Stomach (tissue), 8 donors: ENCODE measurements at regions not wholly inside any gene's neighbourhood (a gene's known extent, or its start where the extent isn't known, plus 50 kb on each side); places are given as distances from the start of the nearest gene placed in this dataset.

Source experiments
- DNase-seq, 2 donors: peaks; one replicate each; pipeline versions ENCODE4 v3.0.0 to v3.0.0-alpha.2; 2013 to 2019
- H3K27ac ChIP-seq, 5 donors: fragments of 200-600 bp in 4 of 5; sonication (generic) in 4 of 5; one replicate each; pipeline ENCODE4 v1.5.1; 2013 to 2019; ENCODE audit warnings: mild to moderate bottlenecking in 1 of 5, moderate library complexity in 1 of 5
- H3K27me3 ChIP-seq, 3 donors: fragments of 200-600 bp; sonication (generic); one replicate each; pipeline ENCODE4 v1.5.1; 2017 to 2019; ENCODE audit warnings: mixed run types in 1 of 3
- H3K36me3 ChIP-seq, 4 donors: fragments of 200-600 bp; sonication (generic); 1 replicate in 3 of 4; 2 replicates in 1 of 4; pipeline ENCODE4 v1.5.1; 2016 to 2019
- H3K4me1 ChIP-seq, 4 donors: fragments of 200-600 bp; sonication (generic); one replicate each; pipeline ENCODE4 v1.5.1; 2016 to 2019
- H3K4me3 ChIP-seq, 4 donors: fragments of 200-600 bp; sonication (generic) in 3 of 4; one replicate each; pipeline ENCODE4 v1.5.1; 2016 to 2019; ENCODE audit warnings: mild to moderate bottlenecking in 1 of 4
- H3K9me3 ChIP-seq, 4 donors: fragments of 200-600 bp; sonication (generic); one replicate each; pipeline ENCODE4 v1.5.1; 2016 to 2019
- EP300 ChIP-seq: sonication (generic); formaldehyde crosslinking; IDR thresholded peaks from one replicate; pipeline ENCODE4 v1.6.1; 2017; ENCODE audit warnings: antibody characterized with exemption
- POLR2A ChIP-seq, 4 donors: fragments of 450-650 bp; IDR thresholded peaks; one replicate each; pipeline ENCODE4 v1.6.1; 2016; ENCODE audit warnings: antibody characterized with exemption in 4 of 4, control low read depth in 2 of 4, mild to moderate bottlenecking in 1 of 4, moderate library complexity in 1 of 4
- POLR2AphosphoS5 ChIP-seq, 3 donors: sonication (generic); formaldehyde crosslinking; IDR thresholded peaks; one replicate each; pipeline ENCODE4 v1.6.1; 2016; ENCODE audit warnings: antibody characterized with exemption in 3 of 3
- WGBS, 5 donors: extraction: QIAGEN DNeasy Blood & Tissue Kit in 3 of 5; methylation state at CpG; one replicate each; pipeline versions ENCODE4 v1.1.5 to v1.1.7; 2013 to 2018; 5-methylcytosine and 5-hydroxymethylcytosine counted together
- intact Hi-C: fragments of 100-400 bp; cut with DNase I; formaldehyde crosslinking; loops from one replicate; pipeline ENCODE4 v1.15.1; 2023; ENCODE audit warnings: low total_unique reads
- TF ChIP-seq, protein P1 (sequence below), 7 experiments: fragments of 450-650 bp in 4 of 7; fragments of 200-600 bp in 3 of 7; sonication (generic) in 3 of 7; IDR thresholded peaks; one replicate each; pipeline ENCODE4 v1.5.1; 2016 to 2019; ENCODE audit warnings: antibody characterized with exemption in 7 of 7, control low read depth in 2 of 7, mild to moderate bottlenecking in 1 of 7
- donor health status: healthy with polysubstance abuse.
- donor health status: Bipolar disorder and iron deficiency.
- donor health status: healthy.

GRCh38 chr11:25710975-25711374 is 621.0 kb upstream of the ANO3 start:
- no peak for DNase-seq
- Histone ChIP-seq H3K36me3 (no peaks in the 10 kb centered on the region), H3K9me3 (no peaks in the 10 kb centered on the region), H3K27ac (no peak overlapping the region), H3K27me3 (no peaks in the 10 kb centered on the region), H3K4me1 (no peaks in the 10 kb centered on the region), H3K4me3 (no peak overlapping the region)
- intact Hi-C loops, result no loop called here
- TF ChIP-seq POLR2A (IDR thresholded peaks at IDR 0.05), result no peak

DNA sequence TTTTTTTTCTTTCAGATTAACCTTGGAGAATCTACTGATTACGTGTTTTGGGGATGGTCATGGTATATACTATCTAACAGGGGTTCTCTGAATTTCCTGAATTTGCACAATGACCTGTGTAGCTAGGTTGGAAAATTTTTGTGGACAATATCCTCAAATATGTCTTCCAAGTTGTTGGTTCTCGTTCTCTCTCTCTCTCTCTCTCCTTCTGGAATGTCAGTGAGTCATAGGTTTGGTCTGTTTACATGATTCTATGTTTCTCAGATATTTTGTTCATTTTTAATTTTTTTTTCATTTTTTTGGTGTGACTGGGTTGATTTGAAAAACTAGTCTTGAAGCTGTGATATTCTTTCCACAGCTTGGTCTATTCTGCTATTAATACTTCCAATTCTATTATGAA is 604.0 kb upstream of the ANO3 start:
- 70 to 85% (median 75%) methylated on average over 2 of the region's 2 CpGs for WGBS, 5 donors
- H3K4me3 ChIP-seq, result no peak overlapping the region
- DNase-seq, result no peak
- H3K36me3 ChIP-seq, result no peaks in the 10 kb centered on the region
- H3K27me3 ChIP-seq, result no peaks in the 10 kb centered on the region
- no peak overlapping the region for H3K27ac ChIP-seq
- no peak for TF ChIP-seq POLR2AphosphoS5 (IDR thresholded peaks at IDR 0.05)
- no peak for TF ChIP-seq POLR2A (IDR thresholded peaks at IDR 0.05)
- TF ChIP-seq, protein P1, sequence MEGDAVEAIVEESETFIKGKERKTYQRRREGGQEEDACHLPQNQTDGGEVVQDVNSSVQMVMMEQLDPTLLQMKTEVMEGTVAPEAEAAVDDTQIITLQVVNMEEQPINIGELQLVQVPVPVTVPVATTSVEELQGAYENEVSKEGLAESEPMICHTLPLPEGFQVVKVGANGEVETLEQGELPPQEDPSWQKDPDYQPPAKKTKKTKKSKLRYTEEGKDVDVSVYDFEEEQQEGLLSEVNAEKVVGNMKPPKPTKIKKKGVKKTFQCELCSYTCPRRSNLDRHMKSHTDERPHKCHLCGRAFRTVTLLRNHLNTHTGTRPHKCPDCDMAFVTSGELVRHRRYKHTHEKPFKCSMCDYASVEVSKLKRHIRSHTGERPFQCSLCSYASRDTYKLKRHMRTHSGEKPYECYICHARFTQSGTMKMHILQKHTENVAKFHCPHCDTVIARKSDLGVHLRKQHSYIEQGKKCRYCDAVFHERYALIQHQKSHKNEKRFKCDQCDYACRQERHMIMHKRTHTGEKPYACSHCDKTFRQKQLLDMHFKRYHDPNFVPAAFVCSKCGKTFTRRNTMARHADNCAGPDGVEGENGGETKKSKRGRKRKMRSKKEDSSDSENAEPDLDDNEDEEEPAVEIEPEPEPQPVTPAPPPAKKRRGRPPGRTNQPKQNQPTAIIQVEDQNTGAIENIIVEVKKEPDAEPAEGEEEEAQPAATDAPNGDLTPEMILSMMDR (IDR thresholded peaks at IDR 0.05), result no peak
- TF ChIP-seq EP300, result no peak
- intact Hi-C loops, result no loop called here
- H3K9me3 ChIP-seq, result peaks cover 0 to 15% (median 3%) of the 10 kb centered on the region in 4 donors
- H3K4me1 ChIP-seq, result no peaks in the 10 kb centered on the region

DNA sequence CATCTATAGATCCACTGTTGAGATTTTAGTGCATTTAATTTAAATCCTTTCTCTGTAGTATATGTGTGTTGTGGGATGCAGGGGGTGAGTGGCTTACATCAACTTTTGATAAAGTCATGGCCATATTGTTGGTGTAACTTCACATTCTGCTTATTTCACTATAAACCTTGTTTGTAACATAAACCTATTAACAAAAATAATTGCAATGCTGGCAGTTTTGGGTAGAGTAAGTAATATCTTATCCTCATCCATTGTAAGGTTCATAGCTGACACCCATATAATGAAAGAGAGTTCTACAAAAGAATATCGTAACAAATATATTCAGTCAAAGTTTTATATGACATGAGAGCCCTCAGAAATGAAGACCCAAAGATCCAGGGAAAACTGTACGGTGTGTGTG is 601.7 kb upstream of the ANO3 start:
- H3K27ac ChIP-seq, result no peak overlapping the region
- no peak for DNase-seq
- no peaks in the 10 kb centered on the region for H3K27me3 ChIP-seq
- intact Hi-C loops, result no loop called here
- no peak overlapping the region for H3K4me3 ChIP-seq
- TF ChIP-seq EP300 (no peak), POLR2A (IDR thresholded peaks at IDR 0.05) (no peak), POLR2AphosphoS5 (IDR thresholded peaks at IDR 0.05) (no peak)
- TF ChIP-seq, protein P1 (IDR thresholded peaks at IDR 0.05), result no peak
- H3K9me3 ChIP-seq, result peaks cover 0 to 11% (median 3%) of the 10 kb centered on the region in 4 donors
- H3K4me1 ChIP-seq, result no peaks in the 10 kb centered on the region
- WGBS, 5 donors, result 85 to 97% (median 91%) methylated on average over 2 of the region's 2 CpGs
- no peaks in the 10 kb centered on the region for H3K36me3 ChIP-seq

DNA sequence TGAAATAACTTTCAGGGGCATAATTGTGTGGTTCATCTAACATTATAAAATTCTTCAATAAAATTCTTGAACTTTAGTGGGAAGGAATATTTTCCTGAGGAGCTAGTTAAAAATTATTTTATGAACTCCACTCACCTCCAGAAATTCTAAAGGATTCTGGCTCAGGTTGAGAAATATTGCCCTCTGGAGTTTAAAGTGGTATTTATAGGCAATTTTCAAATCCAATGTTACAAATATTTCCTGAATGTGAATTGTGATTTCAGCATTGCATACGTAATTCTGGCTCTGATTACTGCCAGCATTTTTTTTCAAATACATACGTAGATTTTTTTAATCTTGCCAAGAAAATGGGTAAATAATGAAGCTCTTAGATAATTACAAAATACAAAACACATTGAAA is 598.2 kb upstream of the ANO3 start:
- 14 to 21% (median 17%) methylated on average over 2 of the region's 2 CpGs for WGBS, 5 donors
- intact Hi-C loops, result no loop called here

GRCh38 chr11:25734591-25735211 is 597.2 kb upstream of the ANO3 start:
- intact Hi-C loops, result no loop called here
- Histone ChIP-seq H3K4me1 (no peaks in the 10 kb centered on the region), H3K36me3 (no peaks in the 10 kb centered on the region), H3K27me3 (no peaks in the 10 kb centered on the region), H3K27ac (no peak overlapping the region), H3K4me3 (no peak overlapping the region), H3K9me3 (no peaks in the 10 kb centered on the region)
- peak in 1 of 2 donors; percentile 23 for DNase-seq
- WGBS, 5 donors, result 23 to 42% (median 32%) methylated on average over 2 of the region's 2 CpGs
- TF ChIP-seq, protein P1 (IDR thresholded peaks at IDR 0.05), result no peak
- TF ChIP-seq EP300, result no peak
- no peak for TF ChIP-seq POLR2AphosphoS5 (IDR thresholded peaks at IDR 0.05)
- no peak for TF ChIP-seq POLR2A (IDR thresholded peaks at IDR 0.05)

More for the DNA sequence above, 598.2 kb upstream of the ANO3 start:
- Histone ChIP-seq H3K36me3 (no peaks in the 10 kb centered on the region), H3K9me3 (peaks cover 0 to 7% (median 3%) of the 10 kb centered on the region in 4 donors), H3K27ac (no peak overlapping the region), H3K4me1 (no peaks in the 10 kb centered on the region), H3K4me3 (no peak overlapping the region), H3K27me3 (no peaks in the 10 kb centered on the region)
- TF ChIP-seq, protein P1 (IDR thresholded peaks at IDR 0.05), result no peak
- no peak for TF ChIP-seq EP300
- no peak for TF ChIP-seq POLR2A (IDR thresholded peaks at IDR 0.05)
- no peak for TF ChIP-seq POLR2AphosphoS5 (IDR thresholded peaks at IDR 0.05)
- DNase-seq, result peak in 1 of 2 donors; percentile 3
